ENCODE measurements at regions not wholly inside any gene's neighbourhood (a gene's known extent, or its start where the extent isn't known, plus 50 kb on each side); places are given as distances from the start of the nearest gene placed in this dataset.

GRCh38 chr16:11404603-11405002 lies 59.3 kb downstream of the RMI2 start:
- peaks cover 24% of the 10 kb centered on the region for H3K4me1 ChIP-seq (ENCODE audit: insufficient read depth, low read length)
- in situ Hi-C loops (cut with HindIII; ENCODE audit: extremely low pct_ligation_motif_present, low pct_unique_long_range_greater_than_20kb): loop anchor here (5.0 to 25.0 kb wide), 3 partner anchors 108 to 408 kb away; no protein-coding TSS in a partner anchor
- TF ChIP-seq EED (CRISPR knock-in tag; IDR thresholded peaks at IDR 0.05) (peak; percentile 7; the same call in 1 of the 2 replicates), TCF12 (IDR thresholded peaks at IDR 0.05) (no peak), TCF12 (CRISPR knock-in tag; IDR thresholded peaks at IDR 0.05) (no peak), POGK (CRISPR knock-in tag; conservative IDR thresholded peaks at IDR 0.05) (no peak), CTCF (CRISPR knock-in tag; IDR thresholded peaks at IDR 0.05) (peak; percentile 48), STAG1 (CRISPR knock-in tag; IDR thresholded peaks at IDR 0.05) (peak; percentile 26), NCOA5 (CRISPR knock-in tag; IDR thresholded peaks at IDR 0.05) (no peak), GPN1 (CRISPR knock-in tag; IDR thresholded peaks at IDR 0.05; ENCODE audit: borderline replicate concordance) (no peak), ZBTB33 (CRISPR knock-in tag; IDR thresholded peaks at IDR 0.05) (peak; percentile 92)
- no peak overlapping the region for H3K9ac ChIP-seq (ENCODE audit: insufficient read depth, low read depth, low read length)
- intact Hi-C loops (cut with micrococcal nuclease; ENCODE audit: unreplicated experiment): loop anchor here (1.0 to 10.0 kb wide), 4 partner anchors 8 to 660 kb away; no protein-coding TSS in a partner anchor
- peaks cover 33 to 53% of the 10 kb centered on the region in 2 experiments; a peak in 4 of 5 replicates for H3K27me3 ChIP-seq (ENCODE audit: control insufficient read depth in 1 of 2, insufficient read depth in 2 of 2, low read length in 2 of 2)
- H2AFZ ChIP-seq (ENCODE audit: low read length): no peak overlapping the region
- ATAC-seq (0 out of 3 replicates have a peak, but pooled peaks have one; percentile 7), FAIRE-seq (no peak), DNase-seq (ENCODE audit: low spot score) (no peak)
- BruUV-seq (replicated peaks): no TSS peak
- ChIA-PET CTCF (ENCODE audit: low intra/inter-chr PET ratio, low total read pairs) (interaction anchor here (1.2 to 2.7 kb wide), 3 partner anchors 8 to 441 kb away, joined by 3 to 15 read pairs (median 12); no protein-coding TSS in a partner anchor), POLR2A (interaction anchor here (0.7 kb wide), 1 partner anchor 8 kb away, joined by 3 read pairs; no protein-coding TSS in a partner anchor)
- no peaks in the 10 kb centered on the region for H4K20me1 ChIP-seq (ENCODE audit: insufficient read depth, low read length)
- no peaks in the 10 kb centered on the region for H3K79me2 ChIP-seq (ENCODE audit: insufficient read depth, low read length)
- H3K4me3 ChIP-seq (replicated peaks in 1 of 3; ENCODE audit: insufficient read depth in 1 of 3, low read depth in 2 of 3, low read length in 3 of 3): no peak overlapping the region
- H3K9me3 ChIP-seq (ENCODE audit: low read length): no peaks in the 10 kb centered on the region
- H3K27ac ChIP-seq (ENCODE audit: extremely low read length, insufficient read depth, low read length): no peak overlapping the region
- H3K36me3 ChIP-seq (replicated peaks in 1 of 2; ENCODE audit: control insufficient read depth in 1 of 2, insufficient read depth in 2 of 2, low read length in 2 of 2): no peaks in the 10 kb centered on the region; a peak in 1 of 5 replicates
- no peak overlapping the region for H3K4me2 ChIP-seq (ENCODE audit: low read depth, low read length)
- WGBS (ENCODE audit: low lambda C conversion rate): 63% methylated on average over 12 of the region's 12 CpGs

Data from HepG2 (cell line).